HG03064 (cell line): ENCODE measurements at regions not wholly inside any gene's neighbourhood (a gene's known extent, or its start where the extent isn't known, plus 50 kb on each side); places are given as distances from the start of the nearest gene placed in this dataset.

Source experiments
- ATAC-seq: cut with Tn5 transposase; IDR thresholded peaks from one replicate; pipeline ENCODE4 v1.9.1; 2021; ENCODE audit warnings: low read depth; ENCODE audit not compliant: unreplicated experiment

DNA sequence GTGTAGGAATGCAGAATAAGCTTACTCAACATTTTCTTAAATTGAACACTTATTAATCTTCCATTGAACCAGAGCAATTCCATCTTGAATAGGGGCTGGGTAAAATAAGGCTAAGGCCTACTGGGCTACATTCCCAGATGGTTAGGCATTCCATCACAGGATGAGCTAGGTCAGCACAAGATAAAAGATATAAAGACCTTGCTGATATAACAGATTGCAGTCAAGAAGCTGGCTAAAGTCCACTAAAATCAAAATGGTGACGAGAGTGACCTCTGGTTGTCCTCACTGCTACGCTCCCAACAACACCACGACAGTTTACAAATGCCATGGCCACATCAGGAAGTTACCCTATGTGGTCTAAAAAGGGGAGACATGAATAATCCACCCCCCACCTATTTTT lies 156.1 kb downstream of the NXNL2 start:
- no peak for ATAC-seq

DNA sequence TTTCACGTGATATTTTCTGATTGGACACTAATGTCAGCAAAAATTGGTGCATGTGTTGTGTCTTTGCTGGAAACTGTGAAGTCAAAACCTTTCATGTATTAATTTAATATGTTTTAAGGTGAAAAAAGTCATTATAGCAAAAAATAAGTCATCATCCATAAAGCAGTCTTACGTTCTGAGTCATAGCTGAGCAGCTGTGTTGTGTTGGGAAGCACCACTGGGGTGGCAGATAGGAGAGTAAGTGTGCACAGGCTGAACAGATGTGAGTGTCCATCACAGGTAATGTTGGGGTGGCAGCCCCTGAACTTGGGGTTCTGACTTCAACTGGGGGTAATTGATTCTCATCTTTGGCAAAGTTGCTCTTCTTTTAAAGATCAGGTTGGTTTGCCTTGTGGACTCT lies 156.8 kb downstream of the NXNL2 start:
- no peak for ATAC-seq

DNA sequence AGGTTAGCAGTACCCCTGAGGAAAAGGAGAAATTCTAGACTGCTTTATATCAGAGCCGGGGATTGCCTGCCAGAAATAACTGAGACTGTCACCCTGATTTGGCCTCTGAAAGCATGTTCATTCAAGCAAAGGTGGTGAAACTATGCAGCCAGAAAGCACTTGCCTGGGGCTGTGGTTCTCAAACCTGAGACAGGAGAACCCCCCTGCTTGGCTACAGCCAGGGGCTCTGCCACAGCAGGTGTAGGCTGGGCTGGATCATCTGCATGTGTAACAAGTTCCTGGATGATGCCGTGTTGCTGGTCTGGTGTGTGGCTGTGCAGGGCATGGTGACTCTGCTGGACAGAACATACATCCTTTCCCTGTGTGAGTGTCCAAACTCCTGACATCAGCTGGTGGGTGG lies 157.8 kb downstream of the NXNL2 start:
- ATAC-seq: no peak

DNA sequence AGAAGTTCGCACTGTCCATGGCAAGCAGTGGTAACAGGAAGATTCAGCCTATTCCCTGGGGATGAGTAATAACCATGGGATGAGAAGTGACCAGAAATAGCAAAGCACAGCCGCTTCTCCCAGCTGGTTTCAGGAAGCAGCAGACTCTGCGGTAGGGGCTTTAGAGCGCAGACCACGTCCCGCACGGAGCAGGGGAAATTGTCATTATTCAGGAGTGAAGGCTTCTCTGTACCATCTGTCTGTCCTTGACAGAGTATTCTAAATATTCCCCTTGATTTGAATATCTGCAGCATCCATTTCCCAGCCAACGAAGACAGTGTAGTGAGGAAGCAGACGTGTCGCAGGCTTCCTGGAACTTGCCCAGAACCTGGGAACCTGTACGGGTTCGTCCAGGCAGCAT lies 159.6 kb downstream of the NXNL2 start:
- ATAC-seq: no peak

DNA sequence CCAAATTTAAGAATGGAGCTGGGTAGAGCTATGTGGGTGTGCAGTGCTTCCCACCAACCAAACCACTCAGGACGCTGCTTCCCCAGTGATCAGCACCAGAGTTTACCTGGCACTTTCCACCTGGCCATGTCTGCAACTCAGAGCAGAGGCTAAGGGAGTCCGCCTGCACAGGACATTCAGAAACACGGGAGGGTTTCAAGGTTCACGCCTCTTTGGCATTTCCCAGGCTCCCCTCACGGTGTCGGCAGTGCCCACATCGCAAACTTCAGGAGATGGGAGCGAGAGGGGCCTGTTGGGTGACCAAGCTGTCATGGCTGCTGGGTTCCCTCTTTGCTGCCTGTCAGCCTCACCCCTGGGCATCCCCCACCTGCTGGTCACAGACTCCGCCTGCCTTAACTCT lies 161.5 kb downstream of the NXNL2 start:
- ATAC-seq: no peak

DNA sequence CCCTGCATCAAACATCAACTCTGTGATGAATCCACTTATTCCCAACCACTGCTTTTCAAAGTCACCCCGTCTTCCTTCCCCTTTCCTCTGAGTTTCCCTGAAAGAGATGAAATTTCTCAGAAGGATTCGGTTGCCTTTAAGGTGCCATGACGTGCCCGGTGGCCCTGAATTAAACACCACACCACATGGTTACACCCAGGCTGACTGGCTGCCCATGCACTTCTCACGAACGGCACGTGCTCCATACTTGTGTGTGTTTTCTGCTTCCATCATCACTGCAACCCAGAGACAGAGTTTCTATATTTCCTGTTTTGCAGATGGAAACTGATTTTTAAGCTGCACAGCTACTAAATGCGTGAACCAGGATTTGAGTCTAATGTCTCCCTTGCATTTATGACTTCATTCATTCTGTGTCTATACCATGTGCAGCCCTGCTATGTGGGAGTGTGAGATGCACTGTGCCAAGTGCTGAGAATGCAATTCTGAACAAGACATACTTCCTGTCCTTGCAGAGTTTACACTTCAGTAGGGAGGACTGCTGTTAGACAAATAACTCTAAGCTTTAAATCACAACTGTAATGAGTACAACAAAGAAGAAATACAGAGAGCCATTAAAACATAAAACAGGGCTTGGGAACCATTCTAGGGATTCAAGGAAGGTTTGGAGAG lies 162.9 kb downstream of the NXNL2 start:
- no peak for ATAC-seq

DNA sequence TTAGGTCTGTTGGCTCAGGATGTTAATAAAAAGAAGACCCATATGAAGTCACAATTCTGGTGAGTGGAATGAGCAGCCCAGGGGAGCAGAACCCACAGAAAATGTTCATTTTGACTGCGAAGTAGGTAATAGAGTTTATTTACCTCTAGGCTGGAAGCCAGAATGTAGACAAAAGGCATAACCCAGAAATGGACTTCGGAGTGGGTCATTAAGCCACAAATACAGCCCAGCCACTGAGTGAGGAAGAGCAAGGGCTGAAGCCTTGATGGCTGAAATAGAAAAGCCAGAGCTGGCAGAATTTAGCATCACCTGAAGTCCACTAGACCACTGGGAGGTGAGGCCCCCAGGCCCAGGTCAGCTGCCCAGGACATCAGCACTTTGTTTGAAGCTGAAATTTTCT lies 168.0 kb downstream of the NXNL2 start:
- no peak for ATAC-seq

DNA sequence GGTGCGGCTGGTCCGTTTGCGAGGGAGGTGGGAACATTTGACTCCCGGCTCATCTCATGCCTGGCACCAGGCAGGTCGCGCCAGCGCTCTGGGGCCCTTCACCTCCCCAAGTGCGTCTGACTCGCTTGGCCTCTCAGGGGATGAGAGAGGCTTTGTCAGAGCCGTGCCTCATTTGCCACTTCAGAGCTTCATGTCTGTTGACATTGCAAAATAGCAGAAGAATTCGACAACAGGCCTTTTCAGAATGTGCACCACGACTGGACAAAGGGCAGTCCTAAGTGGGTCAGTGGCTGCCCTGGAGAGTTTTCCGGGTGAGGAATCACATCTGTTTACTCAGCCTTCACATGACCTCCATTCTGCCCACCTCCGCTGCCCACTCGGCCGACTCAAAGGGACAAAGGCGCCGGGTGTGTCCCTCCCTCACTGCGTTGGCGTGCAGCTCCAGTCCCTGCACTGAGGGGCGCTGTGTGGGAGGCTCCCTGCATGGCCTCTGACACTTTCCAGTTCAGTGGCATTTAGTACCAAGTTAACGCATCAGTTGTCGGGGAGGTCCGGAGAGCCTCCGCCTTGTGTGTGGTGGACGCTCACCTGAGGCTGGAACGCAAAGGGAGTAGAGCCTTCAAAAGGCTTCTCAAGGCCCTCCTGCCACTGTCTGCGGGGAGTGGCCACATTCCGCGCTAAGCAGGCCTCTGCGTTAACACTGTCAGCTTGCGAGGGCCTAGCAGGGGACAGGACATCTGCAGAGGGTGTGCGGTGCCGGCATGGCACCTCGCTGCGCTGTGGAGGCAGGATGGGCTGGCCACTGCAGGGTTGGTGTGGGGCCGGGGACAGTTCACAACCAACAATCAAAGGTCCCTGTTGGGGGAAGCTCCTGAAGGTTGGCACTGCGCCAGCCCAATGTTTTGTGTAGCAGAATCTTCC lies 171.5 kb downstream of the NXNL2 start:
- no peak for ATAC-seq

DNA sequence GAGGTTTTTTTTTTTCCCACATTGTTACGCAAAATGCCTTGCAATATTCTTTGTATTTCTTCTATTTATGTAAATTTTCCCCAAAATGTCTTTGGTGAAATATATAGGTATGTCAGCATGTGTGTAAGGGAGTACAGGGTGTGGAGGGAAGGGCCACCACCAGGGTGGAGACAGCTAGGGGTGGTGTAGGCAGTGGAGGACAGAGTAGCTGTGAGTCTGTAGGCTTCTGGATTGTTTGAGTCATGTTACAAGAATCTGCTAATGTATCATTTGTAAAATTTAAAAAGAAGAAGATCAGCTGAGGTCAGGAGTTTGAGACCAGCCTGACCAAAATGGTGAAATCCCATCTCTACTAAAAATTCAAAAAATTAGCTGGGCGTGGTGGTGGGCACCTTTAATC lies 175.5 kb downstream of the NXNL2 start:
- no peak for ATAC-seq

DNA sequence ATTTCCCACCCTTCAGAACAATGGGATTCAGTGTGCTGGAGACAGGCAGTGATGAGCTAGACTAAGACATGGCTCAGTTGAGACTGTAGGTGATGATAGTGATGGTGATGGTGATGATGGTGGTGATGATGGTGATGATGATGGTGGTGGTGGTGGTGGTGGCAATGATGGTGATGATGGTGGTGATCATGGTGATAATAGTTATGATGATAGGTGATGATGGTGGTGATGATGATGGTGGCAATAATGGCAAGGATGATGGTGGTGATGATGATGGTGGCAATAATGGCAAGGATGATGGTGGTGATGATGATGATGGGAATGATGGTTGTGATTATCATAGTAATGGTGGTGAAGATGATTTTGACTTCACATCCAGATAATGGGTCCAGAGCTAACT lies 176.7 kb downstream of the NXNL2 start:
- ATAC-seq: no peak

DNA sequence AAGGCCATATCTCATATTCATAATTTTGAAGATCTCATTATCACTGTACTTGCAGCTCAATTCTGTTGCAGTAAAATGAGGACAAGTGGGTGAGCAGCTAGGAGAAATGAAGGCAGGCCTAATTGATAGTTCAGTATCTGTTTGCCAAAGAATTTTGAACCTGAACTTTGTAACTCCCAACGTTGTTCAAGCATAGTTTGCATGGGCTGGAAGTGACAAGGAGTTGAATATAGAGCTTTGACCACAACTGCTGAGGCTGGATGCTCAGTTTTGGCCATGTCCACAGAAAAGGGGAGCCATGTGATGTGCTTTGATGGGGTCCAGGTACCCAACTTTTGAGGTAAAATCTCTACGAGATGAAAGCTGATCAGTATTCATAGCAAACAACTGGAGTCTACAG lies 177.5 kb downstream of the NXNL2 start:
- ATAC-seq: no peak

DNA sequence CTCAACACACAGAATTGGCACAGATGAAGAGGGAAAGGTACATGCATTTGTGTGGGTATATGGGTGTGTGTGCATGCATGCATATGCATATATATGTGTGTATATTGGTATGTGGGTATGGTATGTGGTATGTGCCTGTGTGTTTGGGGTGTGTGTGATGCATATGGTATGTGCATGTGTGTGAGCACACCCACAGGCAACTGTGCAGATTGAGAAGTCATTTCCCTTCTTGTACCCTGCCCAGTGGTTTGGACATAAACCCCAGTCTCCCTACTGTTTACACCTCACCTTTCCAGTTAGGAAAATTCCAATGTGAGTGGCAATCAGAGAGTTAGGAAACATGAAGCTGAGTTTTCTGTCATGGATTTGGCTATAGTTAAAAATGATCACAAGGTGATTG lies 178.0 kb downstream of the NXNL2 start:
- no peak for ATAC-seq

DNA sequence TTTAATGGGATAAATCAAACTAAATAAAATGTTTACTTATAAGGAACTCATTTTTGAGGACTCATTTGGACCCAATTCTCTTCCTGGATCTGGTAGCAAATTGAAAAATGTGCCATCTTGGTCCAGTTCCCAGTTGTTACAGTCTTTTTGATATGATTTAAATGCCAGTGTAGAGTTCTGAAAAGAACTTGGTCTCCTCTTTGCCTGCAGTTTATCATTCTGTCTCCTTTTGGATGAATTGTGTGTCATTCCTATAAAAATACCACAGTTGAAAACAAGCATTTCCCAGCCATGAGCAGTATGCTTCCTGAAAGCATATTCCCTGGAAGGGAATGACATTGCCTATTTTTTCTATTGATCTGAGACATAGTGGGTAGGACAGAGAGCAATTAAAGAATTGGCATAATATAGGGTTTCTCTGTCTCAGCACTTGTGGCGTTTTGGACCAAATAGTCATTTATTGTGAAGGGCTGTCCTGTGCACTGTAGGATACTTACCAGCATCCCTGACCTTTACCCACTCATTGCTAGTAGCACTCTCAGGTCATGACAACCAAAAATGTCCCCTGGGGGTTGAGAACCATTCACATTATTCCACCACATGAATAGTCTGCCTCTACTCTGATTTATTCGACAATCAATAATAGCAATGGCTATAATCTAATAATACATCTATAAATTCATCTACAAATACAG lies 181.8 kb downstream of the NXNL2 start:
- ATAC-seq: no peak

DNA sequence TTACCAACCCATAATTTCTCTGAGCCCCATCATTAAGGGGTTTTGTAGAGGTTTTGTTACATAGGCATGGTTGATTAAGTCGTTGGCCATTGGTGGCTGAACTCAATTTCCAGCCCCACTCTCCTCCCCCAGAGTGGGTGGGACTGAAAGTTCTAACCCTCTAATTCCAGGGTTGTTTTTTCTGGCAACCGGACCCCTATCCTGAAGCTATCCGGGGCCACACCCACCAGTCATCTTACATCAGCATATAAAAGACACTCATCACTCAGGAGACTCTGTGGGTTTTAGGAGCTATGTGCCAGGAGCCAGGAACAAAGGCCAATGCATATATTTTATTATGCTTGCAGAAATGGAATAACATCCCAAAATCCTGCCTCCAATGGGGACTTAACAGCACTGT lies 186.0 kb downstream of the NXNL2 start:
- ATAC-seq: no peak

DNA sequence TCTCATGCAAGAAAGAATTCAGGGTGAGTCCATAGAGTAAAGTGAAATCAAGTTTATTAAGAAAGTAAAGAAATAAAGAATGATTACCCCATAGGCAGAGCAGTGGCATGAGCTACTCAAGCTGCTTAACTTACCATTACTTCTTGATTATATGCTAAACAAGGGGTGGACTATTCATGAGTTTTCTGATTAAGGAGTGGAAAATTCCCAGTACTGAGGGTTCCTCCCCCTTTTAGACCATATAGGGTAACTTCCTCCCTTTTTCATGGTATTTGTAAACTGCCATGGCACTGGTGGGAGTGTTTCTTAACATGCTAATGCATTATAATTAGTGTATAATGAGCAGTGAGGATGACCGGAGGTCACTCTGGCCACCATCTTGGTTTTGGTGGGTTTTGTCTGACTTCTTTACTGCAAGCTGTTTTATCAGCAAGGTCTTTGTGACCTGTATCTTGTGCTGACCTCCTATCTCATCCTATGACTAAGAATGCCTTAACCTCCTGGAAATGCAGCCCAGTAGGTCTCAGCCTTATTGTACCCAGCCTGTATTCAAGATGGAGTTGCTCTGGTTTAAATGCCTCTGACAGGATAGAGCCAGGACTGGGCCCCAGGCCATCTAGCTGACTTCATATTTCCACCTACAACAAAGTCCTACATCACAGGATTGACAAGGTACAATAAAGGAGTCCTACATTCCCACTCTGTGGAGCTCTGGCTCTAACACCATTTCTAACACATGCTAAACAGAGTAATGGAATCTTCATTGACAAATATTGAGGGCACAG lies 186.7 kb downstream of the NXNL2 start:
- no peak for ATAC-seq

DNA sequence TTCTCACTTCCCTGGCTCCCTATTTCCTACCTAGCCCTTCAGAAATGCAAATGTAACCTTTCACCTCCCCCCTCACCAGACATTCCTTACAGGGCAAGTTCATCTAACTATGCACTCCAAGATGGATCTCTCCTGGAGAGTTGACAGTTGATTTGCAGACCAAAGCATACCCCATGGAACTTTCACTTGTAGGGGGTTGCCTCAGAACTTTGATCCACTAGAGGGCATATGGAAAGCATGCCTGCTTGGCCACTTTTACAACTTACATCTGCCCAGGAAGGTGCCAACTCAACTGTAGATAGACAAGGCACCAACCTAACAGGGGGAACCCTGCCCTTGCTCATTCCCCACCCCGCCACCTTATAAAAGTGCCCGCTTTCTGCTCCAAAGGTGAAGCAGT lies 187.8 kb downstream of the NXNL2 start:
- ATAC-seq: no peak

DNA sequence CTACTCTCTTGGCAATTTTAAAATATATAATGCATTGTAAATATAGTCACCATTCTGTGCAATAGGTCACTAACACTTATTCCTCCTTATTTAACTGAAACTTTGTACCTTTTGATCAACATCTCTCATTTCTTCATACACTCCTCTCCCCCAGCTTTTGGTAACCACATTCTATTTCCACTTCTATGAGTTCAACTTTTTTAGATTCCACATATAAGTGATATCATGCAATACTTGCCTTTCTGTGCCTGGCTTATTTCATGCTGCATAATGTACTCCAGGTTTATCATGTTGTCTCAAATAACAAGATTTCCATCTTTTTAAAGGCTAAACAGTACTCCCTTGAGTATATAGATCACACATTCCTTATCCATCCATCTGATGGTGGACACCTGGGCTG lies 188.8 kb downstream of the NXNL2 start:
- no peak for ATAC-seq

DNA sequence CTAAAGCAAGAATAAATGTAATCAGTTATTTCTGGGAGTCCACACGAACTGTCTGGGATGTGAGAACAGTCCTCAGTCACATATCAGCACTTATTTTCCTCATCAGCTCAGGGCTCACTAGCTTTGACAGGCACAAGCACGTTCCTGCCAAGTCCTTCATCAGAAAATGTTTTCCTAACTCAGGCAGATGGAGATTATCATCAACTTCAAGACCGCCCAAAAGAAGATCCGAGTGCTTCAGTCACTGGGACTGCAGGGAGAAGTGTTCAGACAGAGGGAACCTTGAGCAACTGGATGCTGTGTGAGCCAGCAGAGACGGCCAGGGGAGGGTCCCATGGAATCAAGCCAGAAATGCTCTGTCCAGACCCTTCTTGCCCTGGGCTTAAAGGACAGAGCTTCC lies 189.4 kb downstream of the NXNL2 start:
- no peak for ATAC-seq

DNA sequence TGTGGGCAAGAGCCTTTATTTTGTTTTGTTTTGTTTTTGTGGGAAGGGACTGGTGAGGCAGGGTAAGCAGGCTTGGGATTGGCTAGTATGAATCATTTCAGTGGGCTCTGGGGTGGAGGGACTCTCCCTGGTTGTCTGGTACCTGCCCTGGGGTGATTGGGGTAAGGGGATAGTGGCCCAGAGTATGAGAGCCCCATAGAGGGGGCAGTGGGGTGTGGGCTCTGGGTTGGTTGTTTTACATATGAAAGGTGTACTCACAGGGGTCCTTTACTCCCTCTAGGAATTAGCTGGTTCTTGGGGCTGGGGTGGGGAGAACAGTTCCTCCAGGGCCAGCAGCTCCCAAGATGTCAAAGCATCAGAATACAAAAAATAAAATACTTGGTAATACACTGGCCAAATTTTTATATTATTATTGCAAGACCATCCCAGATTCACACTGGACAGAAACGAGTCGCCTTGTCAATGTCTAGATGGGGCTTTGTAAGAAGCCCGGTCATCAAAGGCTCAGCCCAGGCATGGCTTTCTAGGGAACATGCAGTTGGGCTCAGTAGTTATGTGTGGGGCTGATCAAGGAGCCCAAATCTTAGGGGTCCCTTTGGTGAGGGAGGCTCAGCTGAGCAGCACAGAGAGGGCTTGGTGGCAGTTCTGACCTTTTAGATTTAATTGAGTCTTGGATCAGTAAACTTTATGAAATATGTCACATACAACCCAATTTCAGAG lies 190.5 kb downstream of the NXNL2 start:
- ATAC-seq: no peak

DNA sequence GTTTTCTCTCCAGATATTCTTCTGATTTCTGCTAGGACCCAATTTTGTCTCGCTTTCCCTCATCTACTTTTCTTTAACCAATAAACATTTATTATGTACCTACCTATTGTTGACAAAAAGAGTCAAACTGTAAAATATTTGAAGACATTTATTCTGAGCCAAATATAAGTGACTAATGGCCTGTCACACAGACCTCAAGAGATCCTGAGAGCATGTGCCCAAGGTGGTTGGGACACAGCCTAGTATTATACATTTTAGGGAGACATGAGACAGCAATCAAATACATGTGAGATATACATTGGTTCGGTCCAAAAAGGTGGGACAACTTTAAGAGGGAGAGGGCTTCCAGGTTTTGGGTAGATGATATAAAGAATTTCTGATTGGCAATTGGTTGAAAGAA lies 191.8 kb downstream of the NXNL2 start:
- ATAC-seq: no peak
